ENCODE measurements at regions not wholly inside any gene's neighbourhood (a gene's known extent, or its start where the extent isn't known, plus 50 kb on each side); places are given as distances from the start of the nearest gene placed in this dataset.

DNA sequence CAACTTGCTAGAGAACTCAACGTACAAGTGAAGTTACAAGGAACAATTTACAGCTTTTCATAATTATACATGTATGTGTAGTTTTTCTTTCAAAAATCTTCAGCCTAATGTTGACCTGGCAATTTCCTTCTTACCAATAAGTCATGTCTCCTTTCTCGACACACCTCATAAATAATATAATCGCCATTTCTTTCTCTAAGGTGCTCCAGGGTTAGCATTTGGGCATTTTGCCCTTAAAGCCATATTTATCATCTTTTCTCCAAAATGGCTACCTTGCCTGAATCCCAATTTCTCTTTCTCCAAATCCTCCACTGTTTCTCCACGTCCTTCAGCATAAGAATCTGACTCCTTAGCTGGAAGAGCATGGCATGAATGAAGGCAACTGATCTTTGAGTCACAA is 50.3 kb upstream of the RAB27B start:
- DNase-seq (no peak), ATAC-seq (no peak)
- H3K4me1 ChIP-seq = peaks cover 0 to 15% (median 0%) of the 10 kb centered on the region in 9 donors
- 77% methylated on average over 4 of the region's 4 CpGs for WGBS, 2 donors
- TF ChIP-seq, protein P1, sequence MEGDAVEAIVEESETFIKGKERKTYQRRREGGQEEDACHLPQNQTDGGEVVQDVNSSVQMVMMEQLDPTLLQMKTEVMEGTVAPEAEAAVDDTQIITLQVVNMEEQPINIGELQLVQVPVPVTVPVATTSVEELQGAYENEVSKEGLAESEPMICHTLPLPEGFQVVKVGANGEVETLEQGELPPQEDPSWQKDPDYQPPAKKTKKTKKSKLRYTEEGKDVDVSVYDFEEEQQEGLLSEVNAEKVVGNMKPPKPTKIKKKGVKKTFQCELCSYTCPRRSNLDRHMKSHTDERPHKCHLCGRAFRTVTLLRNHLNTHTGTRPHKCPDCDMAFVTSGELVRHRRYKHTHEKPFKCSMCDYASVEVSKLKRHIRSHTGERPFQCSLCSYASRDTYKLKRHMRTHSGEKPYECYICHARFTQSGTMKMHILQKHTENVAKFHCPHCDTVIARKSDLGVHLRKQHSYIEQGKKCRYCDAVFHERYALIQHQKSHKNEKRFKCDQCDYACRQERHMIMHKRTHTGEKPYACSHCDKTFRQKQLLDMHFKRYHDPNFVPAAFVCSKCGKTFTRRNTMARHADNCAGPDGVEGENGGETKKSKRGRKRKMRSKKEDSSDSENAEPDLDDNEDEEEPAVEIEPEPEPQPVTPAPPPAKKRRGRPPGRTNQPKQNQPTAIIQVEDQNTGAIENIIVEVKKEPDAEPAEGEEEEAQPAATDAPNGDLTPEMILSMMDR (IDR thresholded peaks at IDR 0.05) = no peak
- intact Hi-C loops (cut with DNase I) = no loop called here
- peaks cover 0 to 3% (median 0%) of the 10 kb centered on the region in 7 donors for H3K27me3 ChIP-seq
- no peak overlapping the region for H3K4me3 ChIP-seq
- no peaks in the 10 kb centered on the region for H3K9me3 ChIP-seq
- H3K27ac ChIP-seq = no peak overlapping the region
- no peaks in the 10 kb centered on the region for H3K36me3 ChIP-seq

Data from heart right ventricle (tissue), 16 donors.